ENCODE measurements at regions not wholly inside any gene's neighbourhood (a gene's known extent, or its start where the extent isn't known, plus 50 kb on each side); places are given as distances from the start of the nearest gene placed in this dataset.

GRCh38 chr10:45071043-45071813 lies 70.5 kb downstream of the ZNF22 start:
- intact Hi-C loops (cut with micrococcal nuclease): no loop called here
- ChIA-PET CTCF (ENCODE audit: low intra/inter-chr PET ratio) (no interaction called here), POLR2A (interaction anchor here (0.7 to 1.1 kb wide), 2 partner anchors 9 to 24 kb away, joined by 3 to 5 read pairs; no protein-coding TSS in a partner anchor)
- Histone ChIP-seq H3K4me2 (ENCODE audit: insufficient read depth, low read length) (no peak overlapping the region), H3K4me1 (replicated peaks in 1 of 2; ENCODE audit: control insufficient read depth in 2 of 2, insufficient read depth in 2 of 2, low read length in 2 of 2) (peaks cover 3% of the 10 kb centered on the region in 2 experiments; a peak in 1 of 5 replicates), H4K20me1 (replicated peaks; ENCODE audit: control insufficient read depth, insufficient read depth, low read length) (no peaks in the 10 kb centered on the region), H2AFZ (ENCODE audit: low read depth, low read length) (no peak overlapping the region), H3K9me3 (replicated peaks; ENCODE audit: control insufficient read depth, insufficient read depth, low read depth, low read length) (no peaks in the 10 kb centered on the region), H3K36me3 (ENCODE audit: control insufficient read depth, insufficient read depth, low read length) (no peaks in the 10 kb centered on the region), H3K79me2 (ENCODE audit: control insufficient read depth, insufficient read depth, low read length) (no peaks in the 10 kb centered on the region), H3K4me3 (no peak overlapping the region), H3K9me1 (ENCODE audit: control insufficient read depth, insufficient read depth, low read length) (no peaks in the 10 kb centered on the region), H3K27ac (ENCODE audit: extremely low read depth, low read depth, low read length) (no peak overlapping the region), H3K9ac (ENCODE audit: insufficient read depth in 1 of 2, low read depth in 2 of 2, low read length in 2 of 2) (no peak overlapping the region), H3K27me3 (ENCODE audit: control insufficient read depth in 2 of 2, insufficient read depth in 2 of 2, low read length in 2 of 2) (no peaks in the 10 kb centered on the region; a peak in 2 of 5 replicates)
- WGBS (ENCODE audit: insufficient coverage, low coverage, missing lambda C conversion rate): 1% methylated on average over 14 of the region's 14 CpGs
- FAIRE-seq: no peak
- TF ChIP-seq FOSL1 (tag; conservative IDR thresholded peaks at IDR 0.05) (peak; percentile 28; the same call in 1 of the 2 replicates), JUN (IDR thresholded peaks at IDR 0.05; ENCODE audit: borderline replicate concordance, low read depth, low read length) (peak; percentile 33; the same call in 1 of the 2 replicates), JUN (CRISPR knock-in tag; IDR thresholded peaks at IDR 0.05; ENCODE audit: borderline replicate concordance) (no peak), JUND (IDR thresholded peaks at IDR 0.05; ENCODE audit: borderline replicate concordance, low read depth, low read length) (peak; percentile 58; the same call in 1 of the 2 replicates), JUND (tag; IDR thresholded peaks at IDR 0.05; ENCODE audit: borderline replicate concordance, low read depth, low read length) (0 out of 3 replicates have a peak, but pooled peaks have one; percentile 38), ATF3 (IDR thresholded peaks at IDR 0.05) (peak; percentile 77), ATF3 (CRISPR knock-in tag; conservative IDR thresholded peaks at IDR 0.05) (no peak), NFIC (IDR thresholded peaks at IDR 0.05) (no peak)
- peak in 2 of 4 experiments; percentile 14 to 15 for DNase-seq (ENCODE audit: extremely low read depth in 1 of 4, low spot score in 3 of 4)
- no TSS peak for BruUV-seq (replicated peaks)
- in situ Hi-C loops (cut with MboI): no loop called here
- ATAC-seq: peak; percentile 59; the same call in 2 of the 3 replicates

Measured in K562 (cell line).